Choroid plexus epithelial cell (primary cell): ENCODE measurements at regions not wholly inside any gene's neighbourhood (a gene's known extent, or its start where the extent isn't known, plus 50 kb on each side); places are given as distances from the start of the nearest gene placed in this dataset.
A peak's percentile ranks its signal among the peaks of the same experiment; 100 is the strongest.

ENCODE experiments used
- DNase-seq: peaks from one replicate; pipeline ENCODE4 v3.0.0-alpha.2; 2010; ENCODE audit warnings: low read depth
- H3K4me3 ChIP-seq: 2 replicates; pipeline ENCODE4 v1.5.1; 2011; ENCODE audit warnings: low read depth, mild to moderate bottlenecking, control low read depth, low read length, moderate library complexity
- CTCF ChIP-seq: conservative IDR thresholded peaks from 2 replicates; pipeline ENCODE4 v1.5.1; 2011; ENCODE audit warnings: low read depth, mild to moderate bottlenecking, control low read depth, inconsistent platforms, low read length, moderate library complexity

DNA sequence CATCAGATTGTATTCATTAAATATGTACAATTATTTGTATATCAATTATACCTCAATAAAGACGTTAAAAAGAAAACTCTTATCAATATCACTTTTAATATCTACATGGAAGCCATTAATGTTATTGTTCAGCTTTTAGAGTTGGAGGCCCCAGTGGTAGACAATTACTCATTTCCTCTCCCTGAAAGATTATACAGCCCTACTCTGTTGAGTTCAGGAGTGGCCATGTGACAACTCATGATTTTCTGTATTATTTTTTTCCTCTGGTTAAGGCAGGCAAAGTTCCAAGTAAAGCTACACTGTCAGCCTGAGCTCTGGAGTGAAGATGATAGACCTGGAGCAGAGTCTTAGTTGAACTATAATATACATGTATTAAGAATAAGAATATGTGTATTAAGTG is 247.9 kb upstream of the B3GALT2 start:
- peak; percentile 91 for DNase-seq
- no peak overlapping the region for H3K4me3 ChIP-seq

GRCh38 chr1:193433599-193433998 is 247.2 kb upstream of the B3GALT2 start:
- no peak for TF ChIP-seq CTCF
- H3K4me3 ChIP-seq, result no peak overlapping the region
- DNase-seq, result no peak

More for the DNA sequence above, 247.9 kb upstream of the B3GALT2 start:
- no peak for TF ChIP-seq CTCF

DNA sequence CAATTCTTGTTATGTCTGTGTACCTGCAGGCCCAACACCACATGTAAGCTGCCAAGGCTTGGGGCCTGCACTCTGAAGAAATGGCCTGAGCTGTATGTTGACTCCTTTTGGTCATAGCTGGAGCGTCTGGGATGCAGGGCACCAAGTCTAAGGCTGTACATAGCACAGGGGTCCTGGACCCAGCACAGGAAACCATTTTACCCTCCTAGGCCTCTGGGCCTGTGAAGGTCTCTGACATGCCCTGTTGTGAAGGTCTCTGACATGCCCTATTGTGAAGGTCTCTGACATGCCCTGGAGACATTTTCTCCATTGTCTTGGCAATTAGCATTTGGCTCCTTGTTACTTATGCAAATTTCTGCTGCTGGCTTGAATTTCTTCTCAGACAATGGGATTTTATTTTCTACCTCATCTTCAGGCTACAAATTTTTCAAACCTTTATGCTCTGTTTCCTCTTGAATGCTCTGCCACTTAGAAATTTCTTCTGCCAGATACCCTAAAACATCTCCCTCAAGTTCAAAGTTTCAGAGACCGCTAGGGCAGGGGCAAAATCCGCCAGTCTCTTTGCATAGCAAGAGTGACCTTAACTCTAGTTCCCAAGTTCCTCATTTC is 246.7 kb upstream of the B3GALT2 start:
- DNase-seq, result no peak
- TF ChIP-seq CTCF, result no peak
- H3K4me3 ChIP-seq, result no peak overlapping the region

GRCh38 chr1:193431265-193431977 is 245.0 kb upstream of the B3GALT2 start:
- TF ChIP-seq CTCF, result no peak
- no peak for DNase-seq

GRCh38 chr1:193427524-193427923 is 241.1 kb upstream of the B3GALT2 start:
- H3K4me3 ChIP-seq, result no peak overlapping the region
- DNase-seq, result peak; percentile 35
- no peak for TF ChIP-seq CTCF

More at GRCh38 chr1:193431265-193431977, 245.0 kb upstream of the B3GALT2 start:
- H3K4me3 ChIP-seq, result no peak overlapping the region

DNA sequence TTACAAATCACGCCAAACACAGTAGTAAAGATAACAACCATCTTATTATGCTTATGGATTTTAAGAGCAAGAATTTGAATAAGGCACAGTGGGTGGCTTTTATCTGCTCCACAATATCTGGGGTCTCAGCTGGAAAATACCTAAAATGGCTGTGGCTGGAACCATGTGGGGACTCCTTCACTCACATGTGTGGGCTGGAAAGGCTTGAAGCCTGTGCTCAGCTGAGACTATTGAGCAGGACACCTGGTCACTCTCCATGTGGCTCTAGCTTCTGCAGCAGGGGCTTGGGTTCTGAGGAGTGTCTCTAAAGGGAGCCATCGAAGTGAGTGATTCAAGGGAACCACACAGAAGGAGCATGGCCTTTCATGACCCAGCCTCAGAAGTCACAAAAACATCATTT is 239.6 kb upstream of the B3GALT2 start:
- H3K4me3 ChIP-seq, result no peak overlapping the region
- no peak for DNase-seq
- TF ChIP-seq CTCF, result no peak

DNA sequence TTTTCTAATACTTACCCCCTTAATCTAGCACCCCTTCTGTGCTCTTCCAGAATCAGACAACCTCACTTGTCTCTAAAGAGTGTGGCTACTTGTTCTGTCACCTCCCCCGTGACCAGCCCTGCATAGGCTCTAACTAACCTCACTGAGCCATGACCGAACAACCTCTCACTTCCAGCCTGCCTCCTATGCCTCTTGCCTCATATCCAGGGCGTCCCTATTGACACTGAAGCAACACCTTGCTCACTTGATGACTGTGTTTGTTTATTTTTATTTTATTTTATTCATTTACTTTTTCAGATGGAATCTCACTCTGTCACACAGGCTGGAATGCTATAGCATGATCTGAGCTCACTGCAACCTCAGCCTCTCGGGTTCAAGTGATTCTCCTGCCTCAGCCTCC is 235.1 kb upstream of the B3GALT2 start:
- no peak for TF ChIP-seq CTCF
- DNase-seq, result no peak
- no peak overlapping the region for H3K4me3 ChIP-seq
